TTC549 (cell line): ENCODE measurements at regions not wholly inside any gene's neighbourhood (a gene's known extent, or its start where the extent isn't known, plus 50 kb on each side); places are given as distances from the start of the nearest gene placed in this dataset.
"Not testable (repeated sequence)": the region's sequence is repeated elsewhere in the genome, so short reads cannot be mapped to it uniquely, and the experiment has no call there.

Experiments used
- FAIRE-seq: peaks from 2 replicates; lab custom pipeline; 2012; peaks lifted over from hg19 to GRCh38; lab: Jason Lieb, UNC

DNA sequence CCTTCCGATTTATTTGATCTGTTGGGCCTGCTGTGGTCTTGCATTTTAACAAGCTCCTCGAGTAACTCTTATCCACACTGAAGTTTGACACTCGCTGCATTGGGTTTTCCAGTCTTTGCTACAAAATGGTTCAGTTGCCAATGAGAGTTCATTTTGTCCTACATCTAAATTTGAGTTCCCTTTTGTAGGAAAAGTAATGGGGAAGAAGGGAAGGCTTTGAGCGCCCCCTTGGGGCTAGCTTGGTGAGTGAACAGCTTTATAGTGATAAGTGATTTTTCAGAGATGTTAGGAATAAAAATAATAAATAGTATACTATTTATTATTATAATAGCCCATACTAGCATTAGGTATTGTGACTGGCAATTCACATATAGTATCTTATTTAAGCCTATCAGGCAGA, 89.9 kb upstream of the GNAQ start:
- peak; percentile 84 for FAIRE-seq

DNA sequence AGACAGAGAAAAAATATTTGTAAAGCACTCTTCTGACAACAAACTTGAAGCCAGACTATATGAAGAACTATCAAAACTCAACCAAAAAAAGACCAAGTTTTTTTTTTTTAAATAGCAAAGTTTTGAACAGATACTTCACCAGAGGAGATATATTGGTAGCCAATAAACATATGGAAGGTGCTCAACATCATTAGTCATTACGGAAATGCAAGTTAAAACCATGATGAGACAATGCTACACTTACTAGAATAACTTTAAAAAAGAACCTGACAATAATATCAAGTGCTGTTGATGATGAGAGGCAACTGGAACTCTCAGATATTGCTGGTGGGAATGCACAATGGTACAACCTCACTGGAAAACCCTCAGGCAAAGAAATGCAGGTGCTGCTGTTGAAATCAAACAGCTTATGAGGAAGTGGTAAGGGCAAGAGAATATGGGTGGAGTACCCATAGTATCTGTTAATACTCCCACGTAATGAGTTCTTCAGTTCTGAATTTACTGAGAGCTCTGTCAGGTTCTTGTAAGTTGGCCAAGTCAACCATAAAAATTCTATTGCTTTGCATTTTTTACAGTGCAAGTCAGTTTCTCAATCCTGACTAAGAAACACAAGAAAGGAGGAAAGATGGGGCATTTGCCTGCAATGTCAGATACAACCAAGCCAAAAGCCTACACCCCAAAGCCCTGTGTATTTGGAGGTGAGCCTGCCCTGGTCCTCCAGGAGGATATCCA, 87.3 kb upstream of the GNAQ start:
- no peak for FAIRE-seq

DNA sequence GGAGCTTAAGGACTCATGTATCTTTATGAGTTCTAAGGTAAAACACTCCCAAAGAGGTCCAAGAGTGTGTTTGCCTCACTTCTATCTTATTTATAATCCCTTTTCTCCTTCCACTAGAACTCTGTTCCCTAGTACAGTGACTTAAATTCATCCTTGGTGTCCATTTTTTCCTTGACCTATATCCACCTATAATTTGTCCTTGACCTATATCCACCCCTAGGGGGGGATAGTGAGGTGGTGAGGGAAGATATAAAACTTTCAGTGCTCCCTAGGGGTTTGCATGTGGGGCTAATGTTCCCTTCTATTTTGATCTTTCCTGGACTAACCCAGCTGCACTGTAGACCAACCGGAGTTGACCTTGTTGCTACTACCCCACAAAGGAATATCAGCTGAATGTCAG, 83.5 kb upstream of the GNAQ start:
- no peak for FAIRE-seq

DNA sequence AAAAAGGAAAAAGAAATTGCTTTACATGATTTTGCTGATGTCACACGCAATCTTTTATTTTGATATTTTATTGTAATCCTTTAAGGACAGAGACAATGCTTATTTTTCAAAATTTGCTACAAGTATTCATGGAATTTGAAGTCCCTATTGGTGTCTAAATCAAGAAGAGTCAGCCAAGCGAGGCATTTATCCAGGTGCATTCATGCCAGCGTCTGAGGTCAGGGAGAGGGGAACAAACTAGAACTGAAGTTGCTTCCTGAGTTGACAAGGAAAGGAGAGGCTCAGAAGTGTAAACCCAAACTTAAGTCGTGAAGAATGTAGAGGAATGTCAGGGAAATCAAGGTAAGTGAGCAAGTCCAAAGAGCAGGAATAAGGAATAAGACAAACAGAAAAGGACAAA, 83.0 kb upstream of the GNAQ start:
- FAIRE-seq: no peak

DNA sequence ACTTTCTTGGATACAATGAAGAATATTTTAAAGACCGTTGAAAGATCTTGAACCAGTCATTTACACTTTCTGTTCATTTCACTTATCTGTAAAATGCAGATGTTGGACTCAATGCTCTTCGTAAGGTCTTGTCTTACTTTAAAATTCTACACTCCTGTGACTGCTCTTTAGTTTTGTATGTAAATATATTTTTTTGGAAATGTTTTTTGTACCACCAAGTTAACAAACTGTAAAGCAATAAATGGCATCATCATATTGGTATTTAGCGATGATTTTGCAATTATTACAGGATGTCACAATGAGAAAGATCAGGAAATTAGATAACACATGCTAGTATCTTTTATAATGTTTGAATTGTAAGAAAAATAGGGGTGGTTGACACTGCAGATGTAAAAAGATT, 80.8 kb upstream of the GNAQ start:
- FAIRE-seq: no peak

DNA sequence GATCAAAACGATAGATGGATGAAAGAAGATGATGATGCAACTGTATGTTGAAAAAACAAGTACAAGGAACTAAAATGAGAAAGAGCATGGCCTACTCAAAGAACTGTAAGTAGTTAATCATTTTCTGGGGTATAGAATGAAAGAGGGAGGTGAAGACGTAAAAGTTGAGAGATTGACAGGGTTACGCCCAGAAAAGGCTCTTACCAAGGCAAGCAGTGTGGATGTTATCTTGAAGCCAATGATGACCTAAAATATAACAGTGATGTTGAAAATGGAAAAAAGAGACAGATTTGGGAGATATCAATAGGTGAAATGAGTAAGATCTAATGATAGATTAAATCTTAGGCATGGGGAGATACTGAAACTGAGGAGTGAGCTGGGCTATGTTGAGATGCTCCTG, 80.4 kb upstream of the GNAQ start:
- FAIRE-seq: no peak

DNA sequence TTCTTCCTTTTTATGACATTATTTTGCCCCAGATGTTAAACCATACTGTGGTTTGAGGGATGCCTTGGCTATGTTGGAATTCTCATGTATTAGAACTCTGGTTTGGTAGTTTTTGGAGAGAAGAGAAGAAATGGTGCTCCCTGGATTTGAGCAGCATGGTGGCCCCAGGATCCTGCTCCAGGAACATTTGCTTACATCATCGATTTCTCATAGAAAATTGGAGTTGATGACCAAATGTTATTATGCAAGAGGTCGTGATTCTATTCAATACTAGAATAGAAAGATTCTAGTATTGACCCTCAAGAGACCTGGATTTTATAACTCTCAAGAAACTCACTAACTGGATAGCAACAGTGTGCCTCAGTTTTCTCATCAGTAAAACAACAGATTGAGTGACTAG, 77.5 kb upstream of the GNAQ start:
- no peak for FAIRE-seq

DNA sequence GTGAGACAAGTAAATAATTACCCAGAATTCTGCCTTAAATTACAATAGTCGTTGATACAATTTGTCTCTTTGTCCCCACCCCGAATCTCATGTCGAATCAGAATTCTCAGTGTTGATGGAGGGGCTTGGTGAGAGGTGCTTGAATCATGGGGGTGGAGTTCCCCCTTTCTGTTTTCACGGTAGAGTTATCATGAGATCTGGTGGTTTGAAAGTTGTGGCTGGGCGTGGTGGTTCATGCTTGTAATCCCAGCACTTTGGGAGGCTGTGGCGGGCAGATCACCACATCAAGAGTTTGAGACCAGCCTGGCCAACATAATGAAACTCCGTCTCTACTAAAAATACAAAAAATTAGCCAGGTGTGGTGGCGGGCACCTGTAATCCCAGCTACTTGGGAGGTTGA, 75.0 kb upstream of the GNAQ start:
- FAIRE-seq: not testable (repeated sequence)

DNA sequence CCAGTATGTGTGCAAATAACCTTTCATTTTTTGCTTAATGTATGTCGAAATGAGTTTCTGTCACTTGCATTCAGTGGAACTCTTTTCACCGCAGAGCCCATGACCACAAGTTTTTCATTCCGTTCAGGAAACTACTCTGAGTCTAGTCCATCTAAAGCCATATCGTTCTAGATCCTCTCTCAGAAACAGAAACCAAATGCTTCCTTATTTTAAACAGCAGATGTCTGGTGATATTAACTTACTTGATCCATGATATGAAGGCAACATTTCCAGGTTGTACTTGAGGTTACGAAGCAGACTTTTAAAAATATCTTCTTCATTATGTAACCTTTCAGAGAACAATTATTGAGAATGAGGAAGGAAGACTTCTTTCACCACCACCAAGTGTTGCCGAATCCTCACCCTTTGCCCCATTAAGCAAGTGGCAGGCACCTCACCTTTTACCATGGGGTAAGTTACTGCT, 72.4 kb upstream of the GNAQ start:
- no peak for FAIRE-seq

DNA sequence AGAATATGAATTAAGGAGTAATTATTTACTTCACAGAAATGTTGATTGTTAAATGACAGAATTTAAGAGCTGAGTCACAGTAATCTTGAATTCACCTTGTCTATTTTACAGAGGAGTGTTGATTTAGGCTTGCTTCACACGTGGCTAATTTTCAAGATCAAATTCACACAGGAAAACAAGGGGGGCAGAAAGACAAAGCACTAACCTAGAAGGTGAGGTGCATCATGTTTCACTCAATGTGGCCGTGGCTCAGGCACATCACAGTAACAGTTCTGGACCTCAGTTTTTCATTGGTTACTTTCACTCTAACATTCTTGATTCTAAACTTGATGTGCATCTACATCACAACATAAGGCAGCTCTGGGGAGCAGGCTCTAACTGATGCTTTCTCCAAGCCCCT, 69.6 kb upstream of the GNAQ start:
- FAIRE-seq: no peak

DNA sequence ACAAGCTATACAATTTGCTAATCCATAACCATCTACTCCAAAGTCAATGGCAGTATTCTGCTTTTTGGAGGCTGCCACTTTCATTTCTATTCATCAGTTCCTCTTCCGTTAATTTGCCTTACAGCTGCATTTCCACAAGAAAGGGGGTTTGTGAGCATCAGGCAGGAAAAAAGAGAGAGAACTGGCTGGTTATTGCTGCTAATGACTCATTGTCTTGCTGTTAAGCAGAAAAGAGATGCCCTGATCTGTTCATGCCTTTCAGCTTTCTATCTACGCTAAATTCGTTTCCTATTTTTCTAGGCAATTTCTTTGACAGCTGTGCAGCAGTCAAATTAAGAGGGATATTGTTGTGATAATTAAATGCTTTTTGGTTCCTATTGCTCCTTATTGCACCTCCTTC, 65.9 kb upstream of the GNAQ start:
- no peak for FAIRE-seq

DNA sequence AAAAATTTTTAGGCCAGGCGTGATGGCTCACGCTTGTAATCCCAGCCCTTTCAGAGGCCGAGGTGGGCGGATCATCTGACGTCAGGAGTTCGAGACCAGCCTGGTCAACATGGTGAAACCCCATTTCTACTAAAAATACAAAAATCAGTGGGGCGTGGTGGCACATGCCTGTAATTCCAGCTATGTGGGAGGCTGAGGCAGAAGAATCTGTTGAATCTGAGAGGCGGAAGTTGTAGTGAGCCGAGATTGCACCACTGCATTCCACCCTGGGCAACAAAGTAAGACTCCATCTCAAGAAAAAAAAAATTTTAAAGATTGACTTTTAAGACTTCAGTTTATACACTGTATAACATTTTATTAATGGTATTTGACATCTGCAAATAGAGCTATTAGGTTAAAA, 60.1 kb upstream of the GNAQ start:
- FAIRE-seq: no peak

DNA sequence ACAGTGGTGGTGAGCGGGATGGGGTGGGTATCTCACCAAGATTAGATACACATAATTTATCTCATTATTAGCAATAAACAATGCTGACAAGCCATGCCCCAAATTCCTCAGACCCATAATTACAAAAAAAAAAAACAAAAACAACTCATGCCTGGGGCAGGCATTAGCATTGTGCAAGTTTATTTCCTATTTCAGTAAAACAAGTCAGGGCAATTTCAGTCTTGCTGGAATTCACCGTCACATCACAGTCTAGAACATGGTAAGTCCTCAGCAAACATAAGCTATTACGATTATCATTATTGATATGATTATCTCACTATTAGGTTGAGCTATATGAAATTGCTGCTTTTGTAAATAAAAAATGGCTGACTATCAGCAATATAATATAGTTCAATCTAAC, 57.5 kb upstream of the GNAQ start:
- FAIRE-seq: no peak

DNA sequence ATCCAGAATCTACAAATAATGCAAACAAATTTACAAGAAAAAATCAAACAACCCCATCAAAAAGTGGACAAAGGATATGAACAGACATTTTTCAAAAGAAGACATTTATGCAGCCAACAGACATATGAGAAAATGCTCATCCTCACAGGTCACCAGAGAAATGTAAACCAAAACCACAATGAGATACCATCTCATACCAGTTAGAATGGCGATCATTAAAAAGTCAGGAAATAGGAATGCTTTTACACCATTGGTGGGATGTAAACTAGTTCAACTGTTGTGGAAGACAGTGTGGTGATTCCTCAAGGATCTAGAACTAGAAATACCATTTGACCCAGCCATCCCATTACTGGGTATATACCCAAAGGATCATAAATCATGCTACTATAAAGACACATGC, 56.6 kb upstream of the GNAQ start:
- not testable (repeated sequence) for FAIRE-seq
